Loucy (cell line): ENCODE measurements at regions not wholly inside any gene's neighbourhood (a gene's known extent, or its start where the extent isn't known, plus 50 kb on each side); places are given as distances from the start of the nearest gene placed in this dataset.

Experiments
- H2AFZ ChIP-seq: fragments of 200-600 bp; sonication (generic); 2 replicates; pipeline ENCODE4 v1.6.0; 2016; ENCODE audit warnings: antibody characterized with exemption, mild to moderate bottlenecking, low read length, moderate library complexity
- H3F3A ChIP-seq: fragments of 200-600 bp; 2 replicates; pipeline ENCODE4 v1.6.0; 2016; ENCODE audit warnings: antibody characterized with exemption, low read depth, mild to moderate bottlenecking
- H3K27me3 ChIP-seq: fragments of 200-600 bp; sonication (generic); 2 replicates; pipeline ENCODE4 v1.6.1; 2014; ENCODE audit warnings: low read length, mild to moderate bottlenecking; ENCODE audit not compliant: insufficient read depth, poor library complexity, severe bottlenecking
- H3K36me3 ChIP-seq: fragments of 200-600 bp; sonication (generic); 2 replicates; pipeline ENCODE4 v1.6.1; 2016; ENCODE audit warnings: low read length; ENCODE audit not compliant: insufficient read depth
- H3K4me1 ChIP-seq: fragments of 200-600 bp; sonication (generic); 2 replicates; pipeline ENCODE4 v1.5.1; 2014; ENCODE audit warnings: low read length, mild to moderate bottlenecking; ENCODE audit not compliant: insufficient read depth, poor library complexity, severe bottlenecking
- H3K4me2 ChIP-seq: fragments of 200-600 bp; sonication (generic); 2 replicates; pipeline ENCODE4 v1.6.0; 2014; ENCODE audit warnings: antibody characterized with exemption, low read length, low read depth, mild to moderate bottlenecking; ENCODE audit not compliant: poor library complexity, severe bottlenecking
- H3K4me3 ChIP-seq: fragments of 200-600 bp; sonication (generic); 2 replicates; pipeline ENCODE4 v1.5.1; 2014; ENCODE audit warnings: low read length, mild to moderate bottlenecking, mixed read lengths; ENCODE audit not compliant: poor library complexity, severe bottlenecking
- H3K79me2 ChIP-seq: fragments of 200-600 bp; sonication (generic); 2 replicates; pipeline ENCODE4 v1.6.1; 2014; ENCODE audit warnings: low read length; ENCODE audit not compliant: insufficient read depth
- H3K9ac ChIP-seq: fragments of 200-600 bp; sonication (generic); 2 replicates; pipeline ENCODE4 v1.6.0; 2014; ENCODE audit warnings: mild to moderate bottlenecking, low read depth, low read length, moderate library complexity; ENCODE audit not compliant: poor library complexity, severe bottlenecking
- H3K9me2 ChIP-seq: fragments of 200-600 bp; sonication (generic); replicated peaks from 2 replicates; pipeline ENCODE4 v1.6.1; 2016; ENCODE audit warnings: low read depth, low read length, mixed read lengths
- H3K9me3 ChIP-seq: fragments of 200-600 bp; sonication (generic); 2 replicates; pipeline ENCODE4 v1.6.1; 2014; ENCODE audit warnings: mild to moderate bottlenecking, antibody characterized with exemption, low read length, low read depth; ENCODE audit not compliant: insufficient read depth
- H4K20me1 ChIP-seq: fragments of 200-600 bp; sonication (generic); 2 replicates; pipeline ENCODE4 v1.6.0; 2014; ENCODE audit warnings: antibody characterized with exemption, low read length, mild to moderate bottlenecking; ENCODE audit not compliant: insufficient read depth, poor library complexity, severe bottlenecking
- CTCF ChIP-seq: fragments of 200-600 bp; sonication (generic); conservative IDR thresholded peaks from 2 replicates; pipeline ENCODE4 v1.5.1; 2014; ENCODE audit warnings: mild to moderate bottlenecking, antibody characterized with exemption, low read length
- EZH2phosphoT487 ChIP-seq: fragments of 200-600 bp; IDR thresholded peaks from 2 replicates; pipeline ENCODE4 v1.6.1; 2018; ENCODE audit warnings: antibody characterized with exemption, mild to moderate bottlenecking, moderate library complexity, borderline replicate concordance

- H4K20me1 ChIP-seq = no peaks in the 10 kb centered on the region
- no peak overlapping the region for H3K9ac ChIP-seq
- H3K36me3 ChIP-seq = no peaks in the 10 kb centered on the region
- H3K79me2 ChIP-seq = no peaks in the 10 kb centered on the region
- H3K4me3 ChIP-seq = no peak overlapping the region
- no peaks in the 10 kb centered on the region for H3K4me1 ChIP-seq
- H3K9me3 ChIP-seq = no peaks in the 10 kb centered on the region
- TF ChIP-seq EZH2phosphoT487 (no peak), CTCF (no peak)
- no peaks in the 10 kb centered on the region for H3K27me3 ChIP-seq
- H3K9me2 ChIP-seq = no peaks in the 10 kb centered on the region
- H3K4me2 ChIP-seq = no peak overlapping the region
- no peaks in the 10 kb centered on the region for H3F3A ChIP-seq
- H2AFZ ChIP-seq = no peak overlapping the region
Measured at GRCh38 chr18:71021030-71021362, 732.2 kb downstream of the SOCS6 start.

DNA sequence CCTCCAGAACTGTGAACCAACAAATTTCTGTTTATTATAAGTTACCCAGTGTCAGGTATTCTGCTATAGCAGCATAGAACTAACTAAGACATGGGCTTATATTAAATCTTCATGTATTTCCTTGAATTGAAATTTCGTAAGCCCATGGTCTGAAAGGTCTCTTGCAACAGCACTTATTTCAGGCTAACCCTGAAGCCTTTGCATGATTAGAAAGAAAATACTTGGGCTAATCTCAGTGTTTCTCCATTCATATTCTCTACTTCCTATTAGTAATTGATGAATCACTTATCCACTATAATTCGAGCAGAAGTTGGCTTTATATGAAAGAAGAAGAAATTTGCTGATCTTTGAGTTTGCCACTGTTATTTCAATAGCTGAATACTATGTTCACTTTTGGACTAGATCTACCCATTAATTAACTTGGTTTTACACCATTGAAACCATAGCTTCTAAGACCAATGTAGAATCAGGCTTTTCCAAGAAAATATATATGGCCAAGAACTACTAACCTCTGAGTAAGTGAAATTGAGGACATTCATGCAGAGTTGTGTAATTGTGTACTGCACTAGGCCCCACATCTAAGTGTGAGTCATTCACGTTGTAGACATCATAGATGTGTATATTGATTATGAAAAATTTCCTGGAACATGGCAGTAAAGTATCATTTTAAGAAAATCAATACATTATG lies 731.6 kb downstream of the SOCS6 start:
- H3K4me3 ChIP-seq = no peak overlapping the region
- H2AFZ ChIP-seq = no peak overlapping the region
- H3K79me2 ChIP-seq = no peaks in the 10 kb centered on the region
- H3K9ac ChIP-seq = no peak overlapping the region
- H3K4me2 ChIP-seq = no peak overlapping the region
- no peaks in the 10 kb centered on the region for H3K9me2 ChIP-seq
- no peaks in the 10 kb centered on the region for H3K4me1 ChIP-seq
- H3F3A ChIP-seq = no peaks in the 10 kb centered on the region
- H3K9me3 ChIP-seq = no peaks in the 10 kb centered on the region
- no peak for TF ChIP-seq EZH2phosphoT487
- no peak for TF ChIP-seq CTCF
- no peaks in the 10 kb centered on the region for H3K36me3 ChIP-seq
- H4K20me1 ChIP-seq = no peaks in the 10 kb centered on the region
- no peaks in the 10 kb centered on the region for H3K27me3 ChIP-seq

DNA sequence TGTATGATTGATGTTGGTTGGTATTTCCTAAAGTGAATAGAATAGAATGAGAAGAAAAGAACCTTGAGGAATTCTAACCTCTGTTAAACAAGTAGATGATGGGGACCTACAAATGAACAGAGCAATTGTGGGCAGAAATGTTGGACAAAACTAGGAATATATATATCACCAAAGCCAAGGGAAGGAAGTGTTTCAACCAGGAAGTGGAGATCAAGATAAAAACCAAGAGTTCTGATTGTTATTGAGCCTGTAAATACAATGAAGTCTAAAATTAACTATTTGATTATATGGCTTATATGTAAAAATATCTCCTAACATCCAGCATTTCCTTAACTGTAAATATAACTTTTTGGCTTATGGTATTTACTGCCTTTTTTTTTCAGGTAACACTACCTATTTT lies 730.0 kb downstream of the SOCS6 start:
- H3K27me3 ChIP-seq = no peaks in the 10 kb centered on the region
- H3K4me3 ChIP-seq = no peak overlapping the region
- H3K4me1 ChIP-seq = no peaks in the 10 kb centered on the region
- no peak overlapping the region for H3K4me2 ChIP-seq
- H2AFZ ChIP-seq = no peak overlapping the region
- no peaks in the 10 kb centered on the region for H3K79me2 ChIP-seq
- TF ChIP-seq EZH2phosphoT487 (no peak), CTCF (no peak)
- no peaks in the 10 kb centered on the region for H4K20me1 ChIP-seq
- no peaks in the 10 kb centered on the region for H3K9me3 ChIP-seq
- no peaks in the 10 kb centered on the region for H3K9me2 ChIP-seq
- no peak overlapping the region for H3K9ac ChIP-seq
- no peaks in the 10 kb centered on the region for H3K36me3 ChIP-seq
- no peaks in the 10 kb centered on the region for H3F3A ChIP-seq
